ENCODE measurements at regions not wholly inside any gene's neighbourhood (a gene's known extent, or its start where the extent isn't known, plus 50 kb on each side); places are given as distances from the start of the nearest gene placed in this dataset.

DNA sequence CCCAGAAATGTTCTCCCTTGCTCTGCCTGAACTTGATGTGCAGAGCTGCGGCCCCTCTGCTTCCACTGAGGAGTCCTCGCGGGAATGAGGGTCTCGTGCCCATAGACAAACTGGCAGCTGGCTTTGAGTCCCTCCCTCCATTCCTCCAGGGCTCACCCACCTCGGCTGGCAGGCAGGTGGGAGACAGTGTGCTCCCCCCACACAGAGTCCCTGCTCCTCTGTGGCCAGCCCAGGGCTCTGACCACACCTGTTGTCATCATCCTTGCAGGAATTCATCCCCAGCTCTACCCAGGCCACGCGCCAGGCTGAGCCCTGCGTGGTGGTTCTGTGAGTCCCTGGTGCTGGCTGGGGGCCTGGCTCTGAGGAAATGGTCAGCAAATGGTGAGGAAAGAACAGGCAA, 521.9 kb downstream of the TBC1D22A start:
- Histone ChIP-seq H3K4me3 (ENCODE audit: low read length) (no peak overlapping the region), H3K27ac (ENCODE audit: low read depth, low read length) (no peak overlapping the region), H3K27me3 (ENCODE audit: insufficient read depth, low read length, poor library complexity, severe bottlenecking) (no peaks in the 10 kb centered on the region), H3K9me3 (ENCODE audit: low read length) (no peaks in the 10 kb centered on the region), H3K36me3 (ENCODE audit: insufficient read depth, low read length) (no peaks in the 10 kb centered on the region), H3K4me1 (ENCODE audit: insufficient read depth, low read length) (no peaks in the 10 kb centered on the region)
- no peaks in the 10 kb centered on the region for H3K9me3 Mint-ChIP-seq
- no peak for DNase-seq
- CTCF ChIA-PET: no interaction called here
- H3K27ac Mint-ChIP-seq: no peak overlapping the region
- no peaks in the 10 kb centered on the region for H3K36me3 Mint-ChIP-seq
- POLR2A ChIA-PET: no interaction called here
- no peaks in the 10 kb centered on the region for H3K4me1 Mint-ChIP-seq
- no peak overlapping the region for H3K4me3 Mint-ChIP-seq
- peaks cover 5 to 9% of the 10 kb centered on the region in 2 donors for H3K27me3 Mint-ChIP-seq

- no peaks in the 10 kb centered on the region for H3K27me3 ChIP-seq (ENCODE audit: insufficient read depth, low read length, poor library complexity, severe bottlenecking)
- no peaks in the 10 kb centered on the region for H3K9me3 ChIP-seq (ENCODE audit: low read length)
- no peaks in the 10 kb centered on the region for H3K36me3 Mint-ChIP-seq
- no peaks in the 10 kb centered on the region for H3K4me1 Mint-ChIP-seq
- CTCF ChIA-PET: no interaction called here
- no peak for DNase-seq
- no peak overlapping the region for H3K27ac ChIP-seq (ENCODE audit: low read depth, low read length)
- H3K27ac Mint-ChIP-seq: no peak overlapping the region
- H3K9me3 Mint-ChIP-seq: no peaks in the 10 kb centered on the region
- H3K36me3 ChIP-seq (ENCODE audit: insufficient read depth, low read length): no peaks in the 10 kb centered on the region
- peaks cover 5 to 9% of the 10 kb centered on the region in 2 donors for H3K27me3 Mint-ChIP-seq
- H3K4me1 ChIP-seq (ENCODE audit: insufficient read depth, low read length): no peaks in the 10 kb centered on the region
- H3K4me3 ChIP-seq (ENCODE audit: low read length): no peak overlapping the region
- POLR2A ChIA-PET: no interaction called here
- no peak overlapping the region for H3K4me3 Mint-ChIP-seq
Observed at GRCh38 chr22:47283616-47284270, 521.3 kb downstream of the TBC1D22A start.

- H3K27me3 Mint-ChIP-seq: peaks cover 5 to 7% of the 10 kb centered on the region in 2 donors
- Histone ChIP-seq H3K4me3 (ENCODE audit: low read length) (no peak overlapping the region), H3K9me3 (ENCODE audit: low read length) (no peaks in the 10 kb centered on the region), H3K36me3 (ENCODE audit: insufficient read depth, low read length) (no peaks in the 10 kb centered on the region), H3K27ac (ENCODE audit: low read depth, low read length) (no peak overlapping the region), H3K27me3 (ENCODE audit: insufficient read depth, low read length, poor library complexity, severe bottlenecking) (no peaks in the 10 kb centered on the region), H3K4me1 (ENCODE audit: insufficient read depth, low read length) (no peaks in the 10 kb centered on the region)
- H3K27ac Mint-ChIP-seq: no peak overlapping the region
- H3K36me3 Mint-ChIP-seq: no peaks in the 10 kb centered on the region
- CTCF ChIA-PET: no interaction called here
- no peaks in the 10 kb centered on the region for H3K9me3 Mint-ChIP-seq
- POLR2A ChIA-PET: no interaction called here
- H3K4me1 Mint-ChIP-seq: no peaks in the 10 kb centered on the region
- no peak overlapping the region for H3K4me3 Mint-ChIP-seq
- DNase-seq: no peak
Observed at GRCh38 chr22:47282851-47283250, 520.4 kb downstream of the TBC1D22A start.

DNA sequence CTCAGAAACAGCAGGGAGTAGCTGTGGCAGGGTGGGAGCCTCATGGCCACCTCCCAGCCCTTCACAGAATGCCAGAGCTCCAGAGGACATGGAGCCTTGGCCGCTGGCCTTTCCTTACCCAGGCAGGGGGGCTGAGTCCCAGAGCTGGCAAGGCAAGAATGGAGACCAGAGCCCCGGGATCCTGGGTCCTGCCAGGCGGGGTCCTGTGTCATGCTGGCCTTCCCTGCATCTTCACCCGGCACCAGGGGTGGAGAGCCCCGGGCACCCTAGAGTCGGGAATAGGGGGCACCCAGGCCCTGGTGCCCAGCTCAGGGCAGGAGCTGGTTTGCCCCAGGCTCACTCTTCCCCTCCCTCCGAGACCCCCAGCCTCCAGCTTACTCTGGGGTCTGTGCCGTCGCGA, 519.9 kb downstream of the TBC1D22A start:
- Histone ChIP-seq H3K4me1 (ENCODE audit: insufficient read depth, low read length) (no peaks in the 10 kb centered on the region), H3K9me3 (ENCODE audit: low read length) (no peaks in the 10 kb centered on the region), H3K4me3 (ENCODE audit: low read length) (no peak overlapping the region), H3K27ac (ENCODE audit: low read depth, low read length) (no peak overlapping the region), H3K27me3 (ENCODE audit: insufficient read depth, low read length, poor library complexity, severe bottlenecking) (no peaks in the 10 kb centered on the region), H3K36me3 (ENCODE audit: insufficient read depth, low read length) (no peaks in the 10 kb centered on the region)
- Mint-ChIP-seq H3K36me3 (no peaks in the 10 kb centered on the region), H3K4me1 (no peaks in the 10 kb centered on the region), H3K27me3 (peaks cover 7% of the 10 kb centered on the region in 2 donors), H3K9me3 (no peaks in the 10 kb centered on the region), H3K27ac (no peak overlapping the region), H3K4me3 (no peak overlapping the region)
- peak in 1 of 5 donors; percentile 31 for DNase-seq
- CTCF ChIA-PET: no interaction called here
- POLR2A ChIA-PET: no interaction called here

DNA sequence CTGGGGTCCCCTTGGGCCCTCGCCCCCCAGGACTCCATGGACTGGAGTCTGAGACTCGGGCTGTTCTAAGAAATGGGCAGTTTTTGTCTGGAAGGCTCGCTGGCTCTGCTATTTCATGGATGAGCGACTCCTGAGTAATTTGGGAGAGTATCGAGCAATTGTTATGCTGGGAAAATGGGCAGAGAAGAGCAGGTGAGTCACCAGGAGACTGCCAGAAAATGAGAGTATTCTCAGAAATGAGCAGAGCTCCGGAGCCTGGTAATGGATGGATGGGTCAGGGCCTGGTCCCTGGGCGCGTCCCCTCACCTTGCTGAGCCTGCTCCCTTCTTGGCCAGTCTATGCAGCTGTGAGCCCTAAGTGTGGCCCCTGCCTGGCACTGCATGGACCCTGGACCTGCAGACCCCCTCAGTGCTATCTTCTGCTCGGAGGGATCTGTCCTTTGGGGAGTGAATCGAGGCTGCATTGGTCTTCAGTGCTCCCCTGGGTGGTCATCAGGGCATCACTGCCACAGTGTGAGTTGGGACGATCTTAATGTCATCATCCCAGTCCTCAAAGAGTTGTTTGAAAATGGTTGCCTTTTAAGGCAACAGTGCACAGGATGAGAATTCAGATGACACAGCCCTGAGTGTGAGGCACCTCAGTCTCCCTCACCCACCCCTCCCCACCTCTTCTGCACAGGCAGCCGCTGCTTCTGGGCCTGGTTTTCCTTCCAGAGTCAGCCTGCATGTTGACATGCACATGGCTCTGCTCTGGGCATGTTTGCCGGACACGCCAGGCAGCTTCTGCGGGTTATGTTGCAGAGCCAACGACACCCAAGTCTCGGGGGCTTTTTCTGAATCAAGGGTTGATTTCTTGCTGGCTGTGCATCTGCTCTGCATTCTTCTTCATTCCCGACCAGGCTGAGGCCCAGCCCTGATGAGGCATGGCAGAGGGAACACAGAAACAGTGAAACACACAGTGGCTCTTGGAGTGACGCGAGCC, 519.0 kb downstream of the TBC1D22A start:
- Mint-ChIP-seq H3K27ac (no peak overlapping the region), H3K27me3 (peaks cover 9 to 14% of the 10 kb centered on the region in 2 donors), H3K4me1 (no peaks in the 10 kb centered on the region), H3K4me3 (no peak overlapping the region), H3K36me3 (no peaks in the 10 kb centered on the region), H3K9me3 (no peaks in the 10 kb centered on the region)
- Histone ChIP-seq H3K9me3 (ENCODE audit: low read length) (no peaks in the 10 kb centered on the region), H3K27ac (ENCODE audit: low read depth, low read length) (no peak overlapping the region), H3K4me1 (ENCODE audit: insufficient read depth, low read length) (no peaks in the 10 kb centered on the region), H3K4me3 (ENCODE audit: low read length) (no peak overlapping the region), H3K36me3 (ENCODE audit: insufficient read depth, low read length) (no peaks in the 10 kb centered on the region), H3K27me3 (ENCODE audit: insufficient read depth, low read length, poor library complexity, severe bottlenecking) (no peaks in the 10 kb centered on the region)
- CTCF ChIA-PET: no interaction called here
- POLR2A ChIA-PET: no interaction called here
- peak in 1 of 5 donors; percentile 22 for DNase-seq

GRCh38 chr22:47280301-47280700, 517.9 kb downstream of the TBC1D22A start:
- Mint-ChIP-seq H3K9me3 (no peaks in the 10 kb centered on the region), H3K27ac (no peak overlapping the region), H3K4me3 (no peak overlapping the region), H3K4me1 (no peaks in the 10 kb centered on the region), H3K27me3 (peaks cover 11 to 15% of the 10 kb centered on the region in 2 donors), H3K36me3 (no peaks in the 10 kb centered on the region)
- POLR2A ChIA-PET: no interaction called here
- Histone ChIP-seq H3K27me3 (ENCODE audit: insufficient read depth, low read length, poor library complexity, severe bottlenecking) (no peaks in the 10 kb centered on the region), H3K4me3 (ENCODE audit: low read length) (no peak overlapping the region), H3K27ac (ENCODE audit: low read depth, low read length) (no peak overlapping the region), H3K36me3 (ENCODE audit: insufficient read depth, low read length) (no peaks in the 10 kb centered on the region), H3K9me3 (ENCODE audit: low read length) (no peaks in the 10 kb centered on the region), H3K4me1 (ENCODE audit: insufficient read depth, low read length) (no peaks in the 10 kb centered on the region)
- CTCF ChIA-PET: no interaction called here
- DNase-seq: no peak

DNA sequence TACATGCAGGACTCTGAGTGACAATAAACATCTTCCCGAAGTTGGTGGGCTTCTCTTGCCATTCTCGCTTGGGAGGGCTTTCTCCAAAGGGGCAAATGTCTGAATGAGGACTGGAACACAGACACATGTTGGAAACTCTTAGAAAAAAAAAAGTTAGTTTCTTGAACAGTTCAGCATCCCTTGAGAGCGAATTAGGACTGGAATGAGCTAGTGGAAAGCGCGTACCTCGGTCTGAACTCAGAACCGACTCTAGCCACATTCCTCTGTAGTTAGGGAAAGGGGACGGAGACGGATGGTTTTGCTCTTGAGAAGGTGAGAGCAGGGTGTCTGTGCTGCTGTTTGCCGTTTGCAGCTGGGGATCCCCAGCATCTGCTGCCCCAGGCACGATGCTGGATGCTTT, 517.3 kb downstream of the TBC1D22A start:
- POLR2A ChIA-PET: no interaction called here
- Mint-ChIP-seq H3K27ac (no peak overlapping the region), H3K27me3 (peaks cover 10 to 12% of the 10 kb centered on the region in 2 donors), H3K4me3 (no peak overlapping the region), H3K9me3 (no peaks in the 10 kb centered on the region), H3K4me1 (no peaks in the 10 kb centered on the region), H3K36me3 (no peaks in the 10 kb centered on the region)
- Histone ChIP-seq H3K4me1 (ENCODE audit: insufficient read depth, low read length) (no peaks in the 10 kb centered on the region), H3K27ac (ENCODE audit: low read depth, low read length) (no peak overlapping the region), H3K36me3 (ENCODE audit: insufficient read depth, low read length) (no peaks in the 10 kb centered on the region), H3K4me3 (ENCODE audit: low read length) (no peak overlapping the region), H3K27me3 (ENCODE audit: insufficient read depth, low read length, poor library complexity, severe bottlenecking) (no peaks in the 10 kb centered on the region), H3K9me3 (ENCODE audit: low read length) (no peaks in the 10 kb centered on the region)
- DNase-seq: no peak
- CTCF ChIA-PET: no interaction called here

- Mint-ChIP-seq H3K27me3 (peaks cover 11 to 16% of the 10 kb centered on the region in 2 donors), H3K27ac (no peak overlapping the region), H3K4me3 (no peak overlapping the region), H3K36me3 (no peaks in the 10 kb centered on the region), H3K9me3 (no peaks in the 10 kb centered on the region), H3K4me1 (no peaks in the 10 kb centered on the region)
- DNase-seq: no peak
- Histone ChIP-seq H3K4me3 (ENCODE audit: low read length) (no peak overlapping the region), H3K4me1 (ENCODE audit: insufficient read depth, low read length) (no peaks in the 10 kb centered on the region), H3K36me3 (ENCODE audit: insufficient read depth, low read length) (no peaks in the 10 kb centered on the region), H3K27ac (ENCODE audit: low read depth, low read length) (no peak overlapping the region), H3K9me3 (ENCODE audit: low read length) (no peaks in the 10 kb centered on the region), H3K27me3 (ENCODE audit: insufficient read depth, low read length, poor library complexity, severe bottlenecking) (no peaks in the 10 kb centered on the region)
- CTCF ChIA-PET: no interaction called here
- POLR2A ChIA-PET: no interaction called here
Observed at GRCh38 chr22:47279337-47279736, 516.9 kb downstream of the TBC1D22A start.

Measured in CD8-positive, alpha-beta memory T cell (primary cell).